ENCODE measurements at regions not wholly inside any gene's neighbourhood (a gene's known extent, or its start where the extent isn't known, plus 50 kb on each side); places are given as distances from the start of the nearest gene placed in this dataset.
A peak's percentile ranks its signal among the peaks of the same experiment; 100 is the strongest.
"Not testable (repeated sequence)": the region's sequence is repeated elsewhere in the genome, so short reads cannot be mapped to it uniquely, and the experiment has no call there.

- no peak for DNase-seq (ENCODE audit: low read depth)
- TF ChIP-seq MAX (IDR thresholded peaks at IDR 0.05; ENCODE audit: low read depth, low read length) = no peak
- no peak for TF ChIP-seq POLR2A (IDR thresholded peaks at IDR 0.05; ENCODE audit: extremely low read depth, insufficient read length)
- TF ChIP-seq CTCF (IDR thresholded peaks at IDR 0.05; ENCODE audit: low read depth, low read length) = no peak
- no peak for TF ChIP-seq MYC (IDR thresholded peaks at IDR 0.05; ENCODE audit: low read depth, low read length)
- H3K4me3 ChIP-seq (ENCODE audit: low read depth, low read length) = no peak overlapping the region
Observed at GRCh38 chr14:92223025-92223424, 99.9 kb upstream of the SLC24A4 start.

- no peak overlapping the region for H3K4me3 ChIP-seq (ENCODE audit: low read depth, low read length)
- TF ChIP-seq MAX (IDR thresholded peaks at IDR 0.05; ENCODE audit: low read depth, low read length) (no peak), MYC (IDR thresholded peaks at IDR 0.05; ENCODE audit: low read depth, low read length) (no peak), POLR2A (IDR thresholded peaks at IDR 0.05; ENCODE audit: extremely low read depth, insufficient read length) (no peak), CTCF (IDR thresholded peaks at IDR 0.05; ENCODE audit: low read depth, low read length) (no peak)
- peak; percentile 13 for DNase-seq (ENCODE audit: low read depth)
Observed at GRCh38 chr14:92224358-92224954, 98.5 kb upstream of the SLC24A4 start.

GRCh38 chr14:92225731-92226130 lies 97.2 kb upstream of the SLC24A4 start:
- no peak overlapping the region for H3K4me3 ChIP-seq (ENCODE audit: low read depth, low read length)
- TF ChIP-seq MAX (IDR thresholded peaks at IDR 0.05; ENCODE audit: low read depth, low read length) = no peak
- no peak for TF ChIP-seq CTCF (IDR thresholded peaks at IDR 0.05; ENCODE audit: low read depth, low read length)
- peak; percentile 12 for DNase-seq (ENCODE audit: low read depth)

GRCh38 chr14:92226166-92226565 lies 96.8 kb upstream of the SLC24A4 start:
- H3K4me3 ChIP-seq (ENCODE audit: low read depth, low read length); DNase-seq (ENCODE audit: low read depth): not testable (repeated sequence)

GRCh38 chr14:92236243-92236900 lies 86.6 kb upstream of the SLC24A4 start:
- DNase-seq (ENCODE audit: low read depth) = no peak
- no peak overlapping the region for H3K4me3 ChIP-seq (ENCODE audit: low read depth, low read length)
- TF ChIP-seq POLR2A (IDR thresholded peaks at IDR 0.05; ENCODE audit: extremely low read depth, insufficient read length) (no peak), MAX (IDR thresholded peaks at IDR 0.05; ENCODE audit: low read depth, low read length) (no peak), CTCF (IDR thresholded peaks at IDR 0.05; ENCODE audit: low read depth, low read length) (no peak), MYC (IDR thresholded peaks at IDR 0.05; ENCODE audit: low read depth, low read length) (no peak)

- no peak for DNase-seq (ENCODE audit: low read depth)
- no peak for TF ChIP-seq CTCF (IDR thresholded peaks at IDR 0.05; ENCODE audit: low read depth, low read length)
- TF ChIP-seq MAX (IDR thresholded peaks at IDR 0.05; ENCODE audit: low read depth, low read length) = no peak
- no peak for TF ChIP-seq POLR2A (IDR thresholded peaks at IDR 0.05; ENCODE audit: extremely low read depth, insufficient read length)
- TF ChIP-seq MYC (IDR thresholded peaks at IDR 0.05; ENCODE audit: low read depth, low read length) = no peak
- H3K4me3 ChIP-seq (ENCODE audit: low read depth, low read length) = no peak overlapping the region
Observed at GRCh38 chr14:92240658-92241057, 82.3 kb upstream of the SLC24A4 start.

All from NB4 (cell line).